Activated naive CD8-positive, alpha-beta T cell treated with anti-CD3 and anti-CD28 coated beads, Interleukin-2, amount 50 U/mL, for 24 hours (primary cell): ENCODE measurements at regions not wholly inside any gene's neighbourhood (a gene's known extent, or its start where the extent isn't known, plus 50 kb on each side); places are given as distances from the start of the nearest gene placed in this dataset.

ENCODE experiments used
- ATAC-seq: fragments of 150-1000 bp; cut with Tn5 transposase; one replicate; pipeline ENCODE4 v1.10.0; 2021
- DNase-seq: peaks from one replicate; pipeline ENCODE4 v3.0.0; 2021
- H3K27ac Mint-ChIP-seq: one replicate; pipeline ENCODE4 v1.8.0; 2021; ENCODE audit warnings: mild to moderate bottlenecking, mixed read lengths
- H3K27me3 Mint-ChIP-seq: one replicate; pipeline ENCODE4 v1.8.0; 2021; ENCODE audit warnings: mixed read lengths
- H3K36me3 Mint-ChIP-seq: one replicate; pipeline ENCODE4 v1.8.0; 2021; ENCODE audit warnings: low read depth, mixed read lengths
- H3K4me1 Mint-ChIP-seq: one replicate; pipeline ENCODE4 v1.8.0; 2021; ENCODE audit warnings: mixed read lengths
- H3K4me3 Mint-ChIP-seq: one replicate; pipeline ENCODE4 v1.8.0; 2021; ENCODE audit warnings: mild to moderate bottlenecking, moderate library complexity, mixed read lengths
- H3K9me3 Mint-ChIP-seq: one replicate; pipeline ENCODE4 v1.8.0; 2021; ENCODE audit warnings: mixed read lengths

- Mint-ChIP-seq H3K4me1 (no peaks in the 10 kb centered on the region), H3K4me3 (no peak overlapping the region), H3K27ac (no peak overlapping the region), H3K36me3 (no peaks in the 10 kb centered on the region), H3K9me3 (peaks cover 4% of the 10 kb centered on the region), H3K27me3 (no peaks in the 10 kb centered on the region)
- DNase-seq (no peak), ATAC-seq (no peak)
Observed at GRCh38 chr6:71582820-71583219, 294.2 kb downstream of the OGFRL1 start.

- ATAC-seq (no peak), DNase-seq (no peak)
- Mint-ChIP-seq H3K27ac (no peak overlapping the region), H3K36me3 (no peaks in the 10 kb centered on the region), H3K4me1 (no peaks in the 10 kb centered on the region), H3K9me3 (peaks cover 4% of the 10 kb centered on the region), H3K27me3 (peaks cover 4% of the 10 kb centered on the region), H3K4me3 (no peak overlapping the region)
Observed at GRCh38 chr6:71584712-71585436, 296.3 kb downstream of the OGFRL1 start.

GRCh38 chr6:71585472-71585871, 296.9 kb downstream of the OGFRL1 start:
- no peaks in the 10 kb centered on the region for H3K4me1 Mint-ChIP-seq
- H3K4me3 Mint-ChIP-seq, result no peak overlapping the region
- ATAC-seq (no peak), DNase-seq (no peak)
- no peaks in the 10 kb centered on the region for H3K36me3 Mint-ChIP-seq
- H3K9me3 Mint-ChIP-seq, result peaks cover 4% of the 10 kb centered on the region
- no peak overlapping the region for H3K27ac Mint-ChIP-seq
- H3K27me3 Mint-ChIP-seq, result peaks cover 4% of the 10 kb centered on the region

GRCh38 chr6:71588490-71588889, 297.9 kb upstream of the RIMS1 start:
- Mint-ChIP-seq H3K9me3 (peaks cover 4% of the 10 kb centered on the region), H3K36me3 (no peaks in the 10 kb centered on the region), H3K27me3 (peaks cover 4% of the 10 kb centered on the region), H3K4me1 (no peaks in the 10 kb centered on the region), H3K27ac (no peak overlapping the region), H3K4me3 (no peak overlapping the region)
- DNase-seq (no peak), ATAC-seq (no peak)

GRCh38 chr6:71589254-71589653, 297.1 kb upstream of the RIMS1 start:
- Mint-ChIP-seq H3K4me1 (no peaks in the 10 kb centered on the region), H3K36me3 (no peaks in the 10 kb centered on the region), H3K9me3 (peaks cover 4% of the 10 kb centered on the region), H3K27me3 (peaks cover 4% of the 10 kb centered on the region), H3K27ac (no peak overlapping the region), H3K4me3 (no peak overlapping the region)
- no peak for DNase-seq
- no peak for ATAC-seq

- no peak for ATAC-seq
- Mint-ChIP-seq H3K4me1 (no peaks in the 10 kb centered on the region), H3K36me3 (no peaks in the 10 kb centered on the region), H3K9me3 (no peaks in the 10 kb centered on the region), H3K27me3 (peaks cover 5% of the 10 kb centered on the region), H3K4me3 (no peak overlapping the region), H3K27ac (no peak overlapping the region)
- no peak for DNase-seq
Observed at GRCh38 chr6:71592643-71593042, 293.7 kb upstream of the RIMS1 start.

GRCh38 chr6:71599359-71599758, 287.0 kb upstream of the RIMS1 start:
- H3K4me1 Mint-ChIP-seq, result no peaks in the 10 kb centered on the region
- no peaks in the 10 kb centered on the region for H3K36me3 Mint-ChIP-seq
- no peak for DNase-seq
- no peaks in the 10 kb centered on the region for H3K9me3 Mint-ChIP-seq
- ATAC-seq, result no peak
- peaks cover 2% of the 10 kb centered on the region for H3K27me3 Mint-ChIP-seq
- no peak overlapping the region for H3K4me3 Mint-ChIP-seq
- H3K27ac Mint-ChIP-seq, result no peak overlapping the region

GRCh38 chr6:71602385-71603007, 283.9 kb upstream of the RIMS1 start:
- H3K9me3 Mint-ChIP-seq, result no peaks in the 10 kb centered on the region
- no peaks in the 10 kb centered on the region for H3K27me3 Mint-ChIP-seq
- DNase-seq (no peak), ATAC-seq (no peak)
- H3K4me1 Mint-ChIP-seq, result no peaks in the 10 kb centered on the region
- H3K36me3 Mint-ChIP-seq, result no peaks in the 10 kb centered on the region
- no peak overlapping the region for H3K27ac Mint-ChIP-seq
- H3K4me3 Mint-ChIP-seq, result no peak overlapping the region

GRCh38 chr6:71603021-71603420, 283.3 kb upstream of the RIMS1 start:
- Mint-ChIP-seq H3K27ac (no peak overlapping the region), H3K27me3 (no peaks in the 10 kb centered on the region), H3K9me3 (no peaks in the 10 kb centered on the region), H3K4me3 (no peak overlapping the region), H3K36me3 (no peaks in the 10 kb centered on the region), H3K4me1 (no peaks in the 10 kb centered on the region)
- no peak for DNase-seq
- no peak for ATAC-seq

GRCh38 chr6:71608646-71609045, 277.7 kb upstream of the RIMS1 start:
- Mint-ChIP-seq H3K4me1 (no peaks in the 10 kb centered on the region), H3K36me3 (no peaks in the 10 kb centered on the region), H3K27ac (no peak overlapping the region), H3K27me3 (no peaks in the 10 kb centered on the region), H3K9me3 (no peaks in the 10 kb centered on the region), H3K4me3 (no peak overlapping the region)
- ATAC-seq (no peak), DNase-seq (no peak)

- ATAC-seq, result no peak
- no peaks in the 10 kb centered on the region for H3K36me3 Mint-ChIP-seq
- no peak for DNase-seq
Observed at GRCh38 chr6:71619836-71620235, 266.5 kb upstream of the RIMS1 start.

GRCh38 chr6:71621918-71622519, 264.3 kb upstream of the RIMS1 start:
- Mint-ChIP-seq H3K4me1 (no peaks in the 10 kb centered on the region), H3K9me3 (peaks cover 20% of the 10 kb centered on the region), H3K27me3 (peaks cover 1% of the 10 kb centered on the region), H3K36me3 (no peaks in the 10 kb centered on the region), H3K27ac (no peak overlapping the region), H3K4me3 (no peak overlapping the region)
- DNase-seq, result no peak
- ATAC-seq, result no peak

More at GRCh38 chr6:71619836-71620235, 266.5 kb upstream of the RIMS1 start:
- Mint-ChIP-seq H3K27me3 (peaks cover 1% of the 10 kb centered on the region), H3K27ac (no peak overlapping the region), H3K9me3 (peaks cover 9% of the 10 kb centered on the region), H3K4me1 (no peaks in the 10 kb centered on the region), H3K4me3 (no peak overlapping the region)

GRCh38 chr6:71642120-71642519, 244.2 kb upstream of the RIMS1 start:
- Mint-ChIP-seq H3K9me3 (peaks cover 5% of the 10 kb centered on the region), H3K27me3 (no peaks in the 10 kb centered on the region), H3K4me3 (no peak overlapping the region), H3K36me3 (no peaks in the 10 kb centered on the region), H3K4me1 (no peaks in the 10 kb centered on the region), H3K27ac (no peak overlapping the region)
- DNase-seq (no peak), ATAC-seq (no peak)

- DNase-seq (no peak), ATAC-seq (no peak)
- no peaks in the 10 kb centered on the region for H3K36me3 Mint-ChIP-seq
- H3K4me3 Mint-ChIP-seq, result no peak overlapping the region
- no peaks in the 10 kb centered on the region for H3K4me1 Mint-ChIP-seq
- no peaks in the 10 kb centered on the region for H3K27me3 Mint-ChIP-seq
- H3K27ac Mint-ChIP-seq, result no peak overlapping the region
- peaks cover 9% of the 10 kb centered on the region for H3K9me3 Mint-ChIP-seq
Observed at GRCh38 chr6:71642793-71643192, 243.6 kb upstream of the RIMS1 start.

- Mint-ChIP-seq H3K27me3 (no peaks in the 10 kb centered on the region), H3K27ac (no peak overlapping the region), H3K4me3 (no peak overlapping the region), H3K36me3 (no peaks in the 10 kb centered on the region), H3K4me1 (no peaks in the 10 kb centered on the region), H3K9me3 (peaks cover 9% of the 10 kb centered on the region)
- ATAC-seq (no peak), DNase-seq (no peak)
Observed at GRCh38 chr6:71645299-71645698, 241.1 kb upstream of the RIMS1 start.
